GM18907 (cell line): ENCODE measurements at regions not wholly inside any gene's neighbourhood (a gene's known extent, or its start where the extent isn't known, plus 50 kb on each side); places are given as distances from the start of the nearest gene placed in this dataset.

Experiments used
- ATAC-seq: cut with Tn5 transposase; IDR thresholded peaks from one replicate; pipeline ENCODE4 v1.9.1; 2021; ENCODE audit warnings: mild to moderate bottlenecking, moderate library complexity; ENCODE audit not compliant: unreplicated experiment

GRCh38 chr15:69828181-69828828, 269.4 kb downstream of the TLE3 start:
- ATAC-seq: no peak

GRCh38 chr15:69829974-69830373, 267.7 kb downstream of the TLE3 start:
- no peak for ATAC-seq

- ATAC-seq: no peak
Measured at GRCh38 chr15:69830430-69830829, 267.3 kb downstream of the TLE3 start.

GRCh38 chr15:69830876-69831275, 266.8 kb downstream of the TLE3 start:
- ATAC-seq: no peak

- ATAC-seq: no peak
Measured at GRCh38 chr15:69834267-69834666, 263.4 kb downstream of the TLE3 start.

- ATAC-seq: no peak
Measured at GRCh38 chr15:69834761-69835160, 263.0 kb downstream of the TLE3 start.

GRCh38 chr15:69836048-69836447, 261.7 kb downstream of the TLE3 start:
- ATAC-seq: no peak

GRCh38 chr15:69836526-69837230, 261.0 kb downstream of the TLE3 start:
- ATAC-seq: no peak

- no peak for ATAC-seq
Measured at GRCh38 chr15:69838338-69838737, 259.4 kb downstream of the TLE3 start.

GRCh38 chr15:69838994-69839393, 258.7 kb downstream of the TLE3 start:
- ATAC-seq: no peak

GRCh38 chr15:69841113-69841828, 256.4 kb downstream of the TLE3 start:
- no peak for ATAC-seq

GRCh38 chr15:69842851-69843250, 254.9 kb downstream of the TLE3 start:
- no peak for ATAC-seq

- no peak for ATAC-seq
Measured at GRCh38 chr15:69843276-69843899, 254.3 kb downstream of the TLE3 start.

- no peak for ATAC-seq
Measured at GRCh38 chr15:69843900-69844304, 253.8 kb downstream of the TLE3 start.

- ATAC-seq: no peak
Measured at GRCh38 chr15:69845159-69845558, 252.6 kb downstream of the TLE3 start.

- ATAC-seq: no peak
Measured at GRCh38 chr15:69847625-69848024, 250.1 kb downstream of the TLE3 start.

GRCh38 chr15:69848096-69848495, 249.6 kb downstream of the TLE3 start:
- no peak for ATAC-seq

- ATAC-seq: no peak
Measured at GRCh38 chr15:69848551-69849231, 249.0 kb downstream of the TLE3 start.

GRCh38 chr15:69849232-69849610, 248.5 kb downstream of the TLE3 start:
- no peak for ATAC-seq

- no peak for ATAC-seq
Measured at GRCh38 chr15:69852482-69852881, 245.2 kb downstream of the TLE3 start.

- ATAC-seq: no peak
Measured at GRCh38 chr15:69852916-69853315, 244.8 kb downstream of the TLE3 start.
